WTC11 (cell line): ENCODE measurements at regions not wholly inside any gene's neighbourhood (a gene's known extent, or its start where the extent isn't known, plus 50 kb on each side); places are given as distances from the start of the nearest gene placed in this dataset.

Experiments used
- ATAC-seq: fragments of 200-7000 bp; cut with Tn5 transposase; 2 replicates; pipeline ENCODE4 v1.10.0; 2021; ENCODE audit warnings: mild to moderate bottlenecking, moderate library complexity
- CTCF ChIA-PET: fragments of 300-600 bp; sonication (Branson Sonifier 250); formaldehyde crosslinking; loops from one replicate; lab custom pipeline; 2021; ENCODE audit warnings: antibody characterized with exemption; lab: Charles Lee
- POLR2A ChIA-PET: fragments of 350-600 bp; sonication (Branson Sonifier 250); formaldehyde crosslinking; loops from one replicate; lab custom pipeline; 2021; ENCODE audit warnings: antibody characterized with exemption; lab: Charles Lee
- DNase-seq: peaks from one replicate; pipeline ENCODE4 v3.0.0; 2021; ENCODE audit warnings: low spot score
- H3K27ac Mint-ChIP-seq: 2 replicates; pipeline ENCODE4 v1.8.0; 2021; ENCODE audit warnings: mixed read lengths
- H3K27me3 Mint-ChIP-seq: 2 replicates; pipeline ENCODE4 v1.8.0; 2021; ENCODE audit warnings: low read depth, mild to moderate bottlenecking, moderate library complexity, mixed read lengths
- H3K36me3 Mint-ChIP-seq: 2 replicates; pipeline ENCODE4 v1.8.0; 2021; ENCODE audit warnings: mixed read lengths
- H3K4me1 Mint-ChIP-seq: 2 replicates; pipeline ENCODE4 v1.8.0; 2022; ENCODE audit warnings: mixed read lengths
- H3K4me3 Mint-ChIP-seq: 2 replicates; pipeline ENCODE4 v1.8.0; 2021; ENCODE audit warnings: mild to moderate bottlenecking, moderate library complexity, mixed read lengths
- H3K9me3 Mint-ChIP-seq: 2 replicates; pipeline ENCODE4 v1.8.0; 2021; ENCODE audit warnings: mixed read lengths
- CREM ChIP-seq: sonication (generic); formaldehyde crosslinking; IDR thresholded peaks from 2 replicates; pipeline ENCODE4 v1.8.1; 2022; ENCODE audit warnings: mild to moderate bottlenecking, missing genetic modification reagents, moderate library complexity
- ELF4 ChIP-seq: sonication (generic); formaldehyde crosslinking; IDR thresholded peaks from 2 replicates; pipeline ENCODE4 v1.8.1; 2022; ENCODE audit warnings: low read depth, mild to moderate bottlenecking, moderate library complexity, missing genetic modification reagents
- EMX1 ChIP-seq: fragments of 250-450 bp; sonication (Bioruptor Pico); IDR thresholded peaks from 2 replicates; pipeline ENCODE4 v1.8.0; 2021; ENCODE audit warnings: mild to moderate bottlenecking
- GTF2I ChIP-seq: fragments of 250-450 bp; sonication (Bioruptor Pico); conservative IDR thresholded peaks from 2 replicates; pipeline ENCODE4 v1.4.0; 2021; ENCODE audit warnings: mild to moderate bottlenecking
- HMGXB4 ChIP-seq: sonication (generic); formaldehyde crosslinking; IDR thresholded peaks from 2 replicates; pipeline ENCODE4 v1.8.1; 2023; ENCODE audit warnings: mild to moderate bottlenecking, moderate library complexity, missing genetic modification reagents
- NFATC4 ChIP-seq: fragments of 250-450 bp; sonication (Bioruptor Pico); IDR thresholded peaks from 2 replicates; pipeline ENCODE4 v1.9.0; 2021; ENCODE audit warnings: mild to moderate bottlenecking
- NFYB ChIP-seq: sonication (generic); formaldehyde crosslinking; conservative IDR thresholded peaks from 2 replicates; pipeline ENCODE4 v1.8.0; 2022; ENCODE audit warnings: low read depth, missing genetic modification reagents
- RELA ChIP-seq: sonication (generic); formaldehyde crosslinking; IDR thresholded peaks from 2 replicates; pipeline ENCODE4 v1.8.1; 2022; ENCODE audit warnings: missing genetic modification reagents, mild to moderate bottlenecking, borderline replicate concordance
- TCF7 ChIP-seq: sonication (generic); formaldehyde crosslinking; IDR thresholded peaks from 2 replicates; pipeline ENCODE4 v1.8.0; 2022; ENCODE audit warnings: mild to moderate bottlenecking, low read depth, missing genetic modification reagents, moderate library complexity
- TEAD4 ChIP-seq: sonication (generic); formaldehyde crosslinking; IDR thresholded peaks from 2 replicates; pipeline ENCODE4 v1.8.0; 2022; ENCODE audit warnings: mild to moderate bottlenecking, missing genetic modification reagents
- ZNF121 ChIP-seq: sonication (generic); formaldehyde crosslinking; IDR thresholded peaks from 2 replicates; pipeline ENCODE4 v1.8.0; 2023; ENCODE audit warnings: missing genetic modification reagents
- ZNF425 ChIP-seq: fragments of 250-450 bp; sonication (Bioruptor Pico); conservative IDR thresholded peaks from 2 replicates; pipeline ENCODE4 v1.9.0; 2021; ENCODE audit warnings: mild to moderate bottlenecking
- TF ChIP-seq, protein P1 (sequence below): fragments of 250-450 bp; sonication (Bioruptor Pico); IDR thresholded peaks from 2 replicates; pipeline ENCODE4 v1.9.0; 2021; ENCODE audit warnings: mild to moderate bottlenecking
- TF ChIP-seq, protein P2 (sequence below): sonication (generic); formaldehyde crosslinking; IDR thresholded peaks from 2 replicates; pipeline ENCODE4 v1.8.1; 2022; ENCODE audit warnings: missing genetic modification reagents, borderline replicate concordance
- TF ChIP-seq, protein P3 (sequence below): fragments of 250-450 bp; sonication (Bioruptor Pico); IDR thresholded peaks from 2 replicates; pipeline ENCODE4 v1.9.0; 2021; ENCODE audit warnings: mild to moderate bottlenecking
- TF ChIP-seq, protein P4 (sequence below): sonication (generic); formaldehyde crosslinking; IDR thresholded peaks from 2 replicates; pipeline ENCODE4 v1.8.1; 2023; ENCODE audit warnings: mild to moderate bottlenecking, missing genetic modification reagents, moderate library complexity
- TF ChIP-seq, protein P5 (sequence below): fragments of 250-450 bp; sonication (Bioruptor Pico); IDR thresholded peaks from 2 replicates; pipeline ENCODE4 v1.8.0; 2021; ENCODE audit warnings: mild to moderate bottlenecking
- TF ChIP-seq, protein P6 (sequence below): sonication (generic); formaldehyde crosslinking; IDR thresholded peaks from 2 replicates; pipeline ENCODE4 v1.8.1; 2023; ENCODE audit warnings: mild to moderate bottlenecking, missing genetic modification reagents

DNA sequence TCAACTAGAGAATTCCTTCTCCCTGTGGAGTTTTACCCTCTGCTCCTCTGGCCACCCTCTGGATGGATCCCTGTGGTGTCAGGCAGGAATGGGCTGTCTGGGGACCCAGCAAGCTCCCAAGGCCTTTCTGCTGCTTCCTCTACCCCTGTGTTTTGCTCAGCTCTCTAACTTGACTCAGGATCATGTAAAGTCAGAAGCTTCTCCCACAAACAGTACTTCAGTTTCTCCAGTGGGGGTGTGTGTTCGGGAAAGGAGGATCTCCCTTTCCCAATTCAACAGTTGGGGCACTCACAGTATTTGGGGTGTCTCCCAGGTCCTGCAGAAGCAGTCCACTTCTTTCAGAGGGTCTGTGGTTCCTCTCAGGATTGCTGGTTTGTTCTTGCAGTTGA, 162.4 kb upstream of the NUDT4 start:
- peaks cover 37% of the 10 kb centered on the region for H3K9me3 Mint-ChIP-seq
- H3K4me3 Mint-ChIP-seq: no peak overlapping the region
- H3K27me3 Mint-ChIP-seq: no peaks in the 10 kb centered on the region; the same call in 1 of the 2 replicates
- H3K36me3 Mint-ChIP-seq: no peaks in the 10 kb centered on the region
- ChIA-PET CTCF (no interaction called here), POLR2A (no interaction called here)
- ATAC-seq: no peak
- no peak for DNase-seq
- TF ChIP-seq EMX1 (no peak), ELF4 (CRISPR knock-in tag) (no peak), ZNF121 (CRISPR knock-in tag) (no peak), HMGXB4 (CRISPR knock-in tag) (no peak), TEAD4 (CRISPR knock-in tag) (no peak), RELA (no peak), GTF2I (CRISPR knock-in tag) (no peak), TCF7 (CRISPR knock-in tag) (no peak), CREM (no peak), NFATC4 (no peak), NFYB (CRISPR knock-in tag) (no peak), ZNF425 (no peak)
- TF ChIP-seq, protein P1, sequence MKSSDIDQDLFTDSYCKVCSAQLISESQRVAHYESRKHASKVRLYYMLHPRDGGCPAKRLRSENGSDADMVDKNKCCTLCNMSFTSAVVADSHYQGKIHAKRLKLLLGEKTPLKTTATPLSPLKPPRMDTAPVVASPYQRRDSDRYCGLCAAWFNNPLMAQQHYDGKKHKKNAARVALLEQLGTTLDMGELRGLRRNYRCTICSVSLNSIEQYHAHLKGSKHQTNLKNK: no peak
- TF ChIP-seq, protein P2, sequence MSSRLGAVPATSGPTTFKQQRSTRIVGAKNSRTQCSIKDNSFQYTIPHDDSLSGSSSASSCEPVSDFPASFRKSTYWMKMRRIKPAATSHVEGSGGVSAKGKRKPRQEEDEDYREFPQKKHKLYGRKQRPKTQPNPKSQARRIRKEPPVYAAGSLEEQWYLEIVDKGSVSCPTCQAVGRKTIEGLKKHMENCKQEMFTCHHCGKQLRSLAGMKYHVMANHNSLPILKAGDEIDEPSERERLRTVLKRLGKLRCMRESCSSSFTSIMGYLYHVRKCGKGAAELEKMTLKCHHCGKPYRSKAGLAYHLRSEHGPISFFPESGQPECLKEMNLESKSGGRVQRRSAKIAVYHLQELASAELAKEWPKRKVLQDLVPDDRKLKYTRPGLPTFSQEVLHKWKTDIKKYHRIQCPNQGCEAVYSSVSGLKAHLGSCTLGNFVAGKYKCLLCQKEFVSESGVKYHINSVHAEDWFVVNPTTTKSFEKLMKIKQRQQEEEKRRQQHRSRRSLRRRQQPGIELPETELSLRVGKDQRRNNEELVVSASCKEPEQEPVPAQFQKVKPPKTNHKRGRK: no peak
- TF ChIP-seq, protein P3, sequence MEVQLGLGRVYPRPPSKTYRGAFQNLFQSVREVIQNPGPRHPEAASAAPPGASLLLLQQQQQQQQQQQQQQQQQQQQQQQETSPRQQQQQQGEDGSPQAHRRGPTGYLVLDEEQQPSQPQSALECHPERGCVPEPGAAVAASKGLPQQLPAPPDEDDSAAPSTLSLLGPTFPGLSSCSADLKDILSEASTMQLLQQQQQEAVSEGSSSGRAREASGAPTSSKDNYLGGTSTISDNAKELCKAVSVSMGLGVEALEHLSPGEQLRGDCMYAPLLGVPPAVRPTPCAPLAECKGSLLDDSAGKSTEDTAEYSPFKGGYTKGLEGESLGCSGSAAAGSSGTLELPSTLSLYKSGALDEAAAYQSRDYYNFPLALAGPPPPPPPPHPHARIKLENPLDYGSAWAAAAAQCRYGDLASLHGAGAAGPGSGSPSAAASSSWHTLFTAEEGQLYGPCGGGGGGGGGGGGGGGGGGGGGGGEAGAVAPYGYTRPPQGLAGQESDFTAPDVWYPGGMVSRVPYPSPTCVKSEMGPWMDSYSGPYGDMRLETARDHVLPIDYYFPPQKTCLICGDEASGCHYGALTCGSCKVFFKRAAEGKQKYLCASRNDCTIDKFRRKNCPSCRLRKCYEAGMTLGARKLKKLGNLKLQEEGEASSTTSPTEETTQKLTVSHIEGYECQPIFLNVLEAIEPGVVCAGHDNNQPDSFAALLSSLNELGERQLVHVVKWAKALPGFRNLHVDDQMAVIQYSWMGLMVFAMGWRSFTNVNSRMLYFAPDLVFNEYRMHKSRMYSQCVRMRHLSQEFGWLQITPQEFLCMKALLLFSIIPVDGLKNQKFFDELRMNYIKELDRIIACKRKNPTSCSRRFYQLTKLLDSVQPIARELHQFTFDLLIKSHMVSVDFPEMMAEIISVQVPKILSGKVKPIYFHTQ: no peak
- TF ChIP-seq, protein P4, sequence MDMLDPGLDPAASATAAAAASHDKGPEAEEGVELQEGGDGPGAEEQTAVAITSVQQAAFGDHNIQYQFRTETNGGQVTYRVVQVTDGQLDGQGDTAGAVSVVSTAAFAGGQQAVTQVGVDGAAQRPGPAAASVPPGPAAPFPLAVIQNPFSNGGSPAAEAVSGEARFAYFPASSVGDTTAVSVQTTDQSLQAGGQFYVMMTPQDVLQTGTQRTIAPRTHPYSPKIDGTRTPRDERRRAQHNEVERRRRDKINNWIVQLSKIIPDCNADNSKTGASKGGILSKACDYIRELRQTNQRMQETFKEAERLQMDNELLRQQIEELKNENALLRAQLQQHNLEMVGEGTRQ (CRISPR knock-in tag): no peak
- TF ChIP-seq, protein P5, sequence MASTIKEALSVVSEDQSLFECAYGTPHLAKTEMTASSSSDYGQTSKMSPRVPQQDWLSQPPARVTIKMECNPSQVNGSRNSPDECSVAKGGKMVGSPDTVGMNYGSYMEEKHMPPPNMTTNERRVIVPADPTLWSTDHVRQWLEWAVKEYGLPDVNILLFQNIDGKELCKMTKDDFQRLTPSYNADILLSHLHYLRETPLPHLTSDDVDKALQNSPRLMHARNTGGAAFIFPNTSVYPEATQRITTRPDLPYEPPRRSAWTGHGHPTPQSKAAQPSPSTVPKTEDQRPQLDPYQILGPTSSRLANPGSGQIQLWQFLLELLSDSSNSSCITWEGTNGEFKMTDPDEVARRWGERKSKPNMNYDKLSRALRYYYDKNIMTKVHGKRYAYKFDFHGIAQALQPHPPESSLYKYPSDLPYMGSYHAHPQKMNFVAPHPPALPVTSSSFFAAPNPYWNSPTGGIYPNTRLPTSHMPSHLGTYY (CRISPR knock-in tag): no peak
- TF ChIP-seq, protein P6, sequence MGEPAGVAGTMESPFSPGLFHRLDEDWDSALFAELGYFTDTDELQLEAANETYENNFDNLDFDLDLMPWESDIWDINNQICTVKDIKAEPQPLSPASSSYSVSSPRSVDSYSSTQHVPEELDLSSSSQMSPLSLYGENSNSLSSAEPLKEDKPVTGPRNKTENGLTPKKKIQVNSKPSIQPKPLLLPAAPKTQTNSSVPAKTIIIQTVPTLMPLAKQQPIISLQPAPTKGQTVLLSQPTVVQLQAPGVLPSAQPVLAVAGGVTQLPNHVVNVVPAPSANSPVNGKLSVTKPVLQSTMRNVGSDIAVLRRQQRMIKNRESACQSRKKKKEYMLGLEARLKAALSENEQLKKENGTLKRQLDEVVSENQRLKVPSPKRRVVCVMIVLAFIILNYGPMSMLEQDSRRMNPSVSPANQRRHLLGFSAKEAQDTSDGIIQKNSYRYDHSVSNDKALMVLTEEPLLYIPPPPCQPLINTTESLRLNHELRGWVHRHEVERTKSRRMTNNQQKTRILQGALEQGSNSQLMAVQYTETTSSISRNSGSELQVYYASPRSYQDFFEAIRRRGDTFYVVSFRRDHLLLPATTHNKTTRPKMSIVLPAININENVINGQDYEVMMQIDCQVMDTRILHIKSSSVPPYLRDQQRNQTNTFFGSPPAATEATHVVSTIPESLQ (CRISPR knock-in tag): no peak
- H3K27ac Mint-ChIP-seq: no peak overlapping the region
- peaks cover 28% of the 10 kb centered on the region for H3K4me1 Mint-ChIP-seq
